Activated naive CD8-positive, alpha-beta T cell treated with anti-CD3 and anti-CD28 coated beads for 36 hours (primary cell): ENCODE measurements at regions not wholly inside any gene's neighbourhood (a gene's known extent, or its start where the extent isn't known, plus 50 kb on each side); places are given as distances from the start of the nearest gene placed in this dataset.

Source experiments
- DNase-seq: peaks from one replicate; pipeline ENCODE4 v3.0.0; 2021
- H3K27ac Mint-ChIP-seq: one replicate; pipeline ENCODE4 v1.8.0; 2022; ENCODE audit warnings: mild to moderate bottlenecking, moderate library complexity, mixed read lengths
- H3K27me3 Mint-ChIP-seq: one replicate; pipeline ENCODE4 v1.8.0; 2022; ENCODE audit warnings: mild to moderate bottlenecking, mixed read lengths
- H3K36me3 Mint-ChIP-seq: one replicate; pipeline ENCODE4 v1.8.0; 2021; ENCODE audit warnings: mild to moderate bottlenecking, mixed read lengths
- H3K4me1 Mint-ChIP-seq: one replicate; pipeline ENCODE4 v1.8.0; 2021; ENCODE audit warnings: mixed read lengths
- H3K4me3 Mint-ChIP-seq: one replicate; pipeline ENCODE4 v1.8.0; 2022; ENCODE audit warnings: mild to moderate bottlenecking, moderate library complexity, mixed read lengths
- H3K9me3 Mint-ChIP-seq: one replicate; pipeline ENCODE4 v1.8.0; 2022; ENCODE audit warnings: mixed read lengths

DNA sequence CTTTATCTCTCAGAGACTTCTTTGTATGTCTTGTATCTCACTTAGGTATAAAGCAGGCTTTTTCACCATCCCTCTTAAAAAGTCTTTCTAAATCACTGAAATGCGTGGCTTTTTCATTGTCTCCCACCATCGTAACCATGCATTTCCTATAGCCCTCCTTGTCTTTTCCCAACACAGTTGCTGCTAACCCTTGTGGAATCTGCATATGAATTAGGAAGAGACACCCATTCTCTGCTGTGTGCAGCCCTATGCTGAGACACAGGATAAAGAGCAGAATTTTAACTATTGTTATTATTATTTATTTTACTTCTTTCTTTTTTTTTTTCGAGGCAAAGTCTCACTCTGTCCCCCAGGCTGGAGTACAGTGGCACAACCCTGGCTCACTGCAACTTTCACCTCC lies 804.3 kb upstream of the COBL start:
- Mint-ChIP-seq H3K27ac (no peak overlapping the region), H3K4me3 (no peak overlapping the region), H3K36me3 (no peaks in the 10 kb centered on the region), H3K4me1 (no peaks in the 10 kb centered on the region), H3K9me3 (no peaks in the 10 kb centered on the region), H3K27me3 (no peaks in the 10 kb centered on the region)
- no peak for DNase-seq

DNA sequence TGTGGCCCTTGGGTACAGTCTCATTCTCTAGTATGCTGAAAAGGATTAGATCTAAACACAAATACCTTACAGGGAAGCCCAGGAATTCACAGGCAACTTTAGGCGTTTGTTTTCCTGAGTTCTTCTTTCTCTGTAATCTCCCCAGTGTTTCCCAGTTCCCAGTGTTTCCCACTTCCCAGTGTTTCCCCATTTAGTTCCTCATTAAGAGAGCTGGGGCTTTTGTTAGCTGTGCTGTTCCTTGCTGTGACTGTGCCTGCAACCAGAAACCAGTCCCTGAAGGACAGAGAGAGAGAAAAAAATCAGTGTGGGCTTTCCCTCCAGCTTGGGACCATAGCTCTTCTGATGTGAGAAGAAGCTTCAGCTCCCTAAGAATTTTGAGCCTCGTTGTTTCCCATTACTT lies 802.9 kb upstream of the COBL start:
- no peak for DNase-seq
- Mint-ChIP-seq H3K27me3 (no peaks in the 10 kb centered on the region), H3K4me3 (no peak overlapping the region), H3K27ac (no peak overlapping the region), H3K36me3 (no peaks in the 10 kb centered on the region), H3K4me1 (no peaks in the 10 kb centered on the region), H3K9me3 (no peaks in the 10 kb centered on the region)

DNA sequence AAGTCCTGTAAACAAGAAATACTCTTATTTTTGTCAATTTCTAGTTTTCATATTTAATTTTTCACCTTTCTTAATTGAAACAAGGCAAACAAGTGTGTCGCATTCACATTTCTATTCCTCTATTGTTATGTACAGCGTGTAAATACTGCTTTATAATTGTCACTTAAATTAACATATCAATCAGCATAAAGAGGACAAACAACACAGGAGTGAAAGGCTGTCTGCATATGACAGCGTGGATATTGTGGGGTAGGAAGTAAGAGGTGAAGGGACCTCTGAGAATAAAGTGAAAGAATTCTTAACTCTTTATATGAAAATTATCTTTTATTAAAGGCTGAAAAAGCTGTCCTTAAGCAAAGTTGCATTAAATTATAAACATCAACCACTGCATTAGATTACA lies 797.9 kb upstream of the COBL start:
- DNase-seq, result no peak
- Mint-ChIP-seq H3K9me3 (peaks cover 5% of the 10 kb centered on the region), H3K27me3 (no peaks in the 10 kb centered on the region), H3K36me3 (no peaks in the 10 kb centered on the region), H3K4me3 (no peak overlapping the region), H3K4me1 (no peaks in the 10 kb centered on the region), H3K27ac (no peak overlapping the region)

DNA sequence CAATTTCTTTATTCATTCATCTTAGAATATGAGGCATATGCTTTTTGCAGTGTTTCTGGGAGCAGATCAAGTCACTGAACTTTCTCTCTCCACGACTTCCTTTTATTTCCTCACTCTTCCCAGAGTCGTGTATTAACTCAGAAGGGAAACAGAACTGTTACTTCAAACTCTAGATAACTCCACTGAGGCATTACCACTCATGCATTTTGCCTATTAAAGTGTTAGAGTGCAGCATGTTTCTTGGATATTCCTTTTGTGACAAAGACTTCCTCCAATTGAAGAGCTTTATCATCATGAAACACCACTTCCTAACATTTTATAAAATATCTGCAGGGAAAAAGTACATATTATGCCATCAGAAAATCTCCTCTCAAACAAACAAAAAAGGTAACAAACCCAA lies 797.4 kb upstream of the COBL start:
- H3K36me3 Mint-ChIP-seq, result no peaks in the 10 kb centered on the region
- H3K27me3 Mint-ChIP-seq, result no peaks in the 10 kb centered on the region
- peaks cover 5% of the 10 kb centered on the region for H3K9me3 Mint-ChIP-seq
- DNase-seq, result no peak
- H3K27ac Mint-ChIP-seq, result no peak overlapping the region
- H3K4me1 Mint-ChIP-seq, result no peaks in the 10 kb centered on the region
- H3K4me3 Mint-ChIP-seq, result no peak overlapping the region

DNA sequence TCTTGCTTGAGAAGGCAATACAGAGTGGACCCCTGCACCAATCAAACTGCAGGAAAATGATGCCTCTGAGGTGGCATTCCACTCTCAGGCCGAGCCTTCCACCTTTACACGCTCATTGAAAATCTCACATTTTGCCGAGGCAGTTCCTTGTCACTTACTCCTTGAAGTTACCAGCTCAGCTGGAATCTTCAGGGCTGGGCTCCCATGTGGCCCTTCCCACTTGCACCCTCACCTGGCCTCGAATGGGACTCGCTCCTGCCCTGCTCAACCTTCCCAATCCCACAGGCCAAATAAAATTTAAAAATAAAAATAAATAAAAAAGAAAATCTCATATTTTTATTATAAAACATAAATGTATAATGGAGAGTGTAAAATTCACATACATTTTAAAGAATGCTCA lies 790.7 kb upstream of the COBL start:
- H3K4me3 Mint-ChIP-seq, result no peak overlapping the region
- DNase-seq, result no peak
- no peaks in the 10 kb centered on the region for H3K27me3 Mint-ChIP-seq
- H3K4me1 Mint-ChIP-seq, result no peaks in the 10 kb centered on the region
- no peaks in the 10 kb centered on the region for H3K36me3 Mint-ChIP-seq
- no peak overlapping the region for H3K27ac Mint-ChIP-seq
- H3K9me3 Mint-ChIP-seq, result peaks cover 6% of the 10 kb centered on the region

DNA sequence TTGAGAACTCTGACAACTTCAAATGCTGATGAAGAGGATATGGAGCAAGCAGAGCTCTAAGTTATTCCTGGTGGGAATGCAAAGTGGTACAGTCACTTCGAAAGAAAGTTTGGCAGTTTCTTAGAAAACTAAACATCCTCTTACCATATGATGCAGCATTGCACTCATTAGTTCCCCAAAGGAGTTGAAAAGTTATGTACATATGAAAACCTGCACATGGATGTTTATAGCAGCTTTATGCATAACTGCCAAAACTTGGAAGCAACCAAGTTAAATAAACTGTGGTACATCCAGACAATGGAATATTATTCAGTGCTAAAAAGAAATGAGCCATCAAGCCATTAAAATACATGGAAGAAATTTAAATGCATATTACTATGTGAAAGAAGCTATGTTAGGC lies 779.3 kb upstream of the COBL start:
- H3K9me3 Mint-ChIP-seq, result peaks cover 10% of the 10 kb centered on the region
- H3K4me1 Mint-ChIP-seq, result no peaks in the 10 kb centered on the region
- DNase-seq, result no peak
- H3K27me3 Mint-ChIP-seq, result no peaks in the 10 kb centered on the region
- no peaks in the 10 kb centered on the region for H3K36me3 Mint-ChIP-seq
- H3K27ac Mint-ChIP-seq, result no peak overlapping the region
- no peak overlapping the region for H3K4me3 Mint-ChIP-seq

DNA sequence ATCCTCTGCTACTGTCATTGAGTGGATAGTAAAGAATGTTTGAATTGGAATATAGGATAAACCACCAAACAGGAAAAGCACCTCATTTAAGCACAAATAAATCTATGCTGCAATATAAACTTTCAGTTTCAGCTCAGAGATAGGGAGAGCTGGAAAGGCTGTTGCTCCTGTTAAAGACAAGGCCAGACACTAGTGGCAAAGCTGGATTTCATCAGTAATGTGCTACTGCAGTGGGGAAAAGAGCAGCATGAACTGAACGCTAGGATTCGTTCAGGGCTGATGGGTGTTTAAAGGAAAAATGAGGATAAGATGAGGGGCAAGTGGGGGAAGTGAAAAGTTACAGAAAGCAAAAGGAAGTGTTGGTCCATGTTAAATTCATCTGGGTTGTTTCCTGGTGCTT lies 775.4 kb upstream of the COBL start:
- H3K4me3 Mint-ChIP-seq, result no peak overlapping the region
- no peaks in the 10 kb centered on the region for H3K4me1 Mint-ChIP-seq

DNA sequence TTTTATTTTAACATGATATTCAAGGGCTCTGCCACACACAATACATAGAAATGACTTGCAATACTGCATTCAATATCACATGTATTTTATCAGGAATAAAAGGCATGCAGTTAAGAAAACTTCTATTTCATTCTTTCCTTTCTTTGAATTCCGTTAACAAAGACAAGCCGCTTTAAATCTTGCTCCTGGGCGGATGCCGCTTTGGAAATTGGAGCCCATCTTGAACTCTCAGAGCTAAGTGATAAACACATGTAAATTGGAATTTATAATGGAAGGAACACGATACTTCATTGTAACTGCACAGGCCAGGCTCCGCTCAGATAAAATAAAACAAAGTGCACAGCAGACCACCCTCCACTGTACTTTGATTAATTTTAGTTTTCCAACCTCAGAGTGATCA lies 774.5 kb upstream of the COBL start:
- DNase-seq, result no peak
- Mint-ChIP-seq H3K4me1 (no peaks in the 10 kb centered on the region), H3K27me3 (peaks cover 8% of the 10 kb centered on the region), H3K9me3 (peaks cover 10% of the 10 kb centered on the region), H3K4me3 (no peak overlapping the region), H3K36me3 (no peaks in the 10 kb centered on the region), H3K27ac (no peak overlapping the region)

More for the DNA sequence above, 775.4 kb upstream of the COBL start:
- Mint-ChIP-seq H3K27me3 (peaks cover 8% of the 10 kb centered on the region), H3K27ac (no peak overlapping the region), H3K9me3 (peaks cover 10% of the 10 kb centered on the region), H3K36me3 (no peaks in the 10 kb centered on the region)
- DNase-seq, result no peak

DNA sequence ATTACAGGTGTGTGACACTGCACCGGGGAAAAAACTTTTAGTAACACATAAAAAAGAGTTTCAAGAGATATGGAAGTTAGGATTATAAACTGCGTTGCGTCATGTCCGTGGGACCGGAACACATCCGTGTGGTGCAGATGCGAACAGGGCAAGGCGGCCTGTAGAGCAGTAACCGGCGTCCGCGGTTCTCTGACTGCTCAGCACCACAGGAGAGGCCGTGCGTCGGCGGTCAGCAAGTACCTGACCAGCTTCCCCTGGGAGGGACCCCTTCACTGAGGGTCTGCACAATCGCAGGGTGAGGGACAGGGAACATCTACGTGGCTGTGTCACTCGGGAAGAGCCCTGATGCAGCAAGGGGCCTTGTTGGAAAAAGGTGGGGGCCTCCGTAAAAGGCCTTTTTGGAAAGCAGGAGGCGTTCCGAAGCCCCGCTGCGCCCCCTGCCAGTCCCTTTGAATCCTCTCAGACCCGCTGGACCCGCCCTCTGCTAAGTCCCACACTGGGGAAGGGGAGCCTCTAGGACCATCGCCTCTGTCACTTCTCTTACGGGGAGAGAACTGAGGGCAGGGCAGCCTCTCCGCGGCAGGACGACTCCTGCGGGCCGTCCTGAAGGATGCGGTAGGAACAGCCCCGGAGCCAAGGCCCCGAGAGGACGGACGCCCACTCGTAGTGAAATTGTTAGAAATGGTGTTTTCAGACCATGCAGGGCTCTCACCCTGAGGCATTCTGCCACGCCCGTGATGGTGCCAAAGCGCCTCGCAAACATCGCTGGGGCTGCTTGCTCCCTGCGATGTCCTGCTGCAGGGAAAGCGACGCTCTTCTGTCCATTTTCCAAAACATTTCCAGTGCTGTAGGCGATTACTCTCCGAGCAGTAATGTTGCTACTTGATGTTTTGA lies 771.6 kb upstream of the COBL start:
- Mint-ChIP-seq H3K9me3 (peaks cover 4% of the 10 kb centered on the region), H3K27ac (no peak overlapping the region), H3K27me3 (peaks cover 8% of the 10 kb centered on the region), H3K4me3 (no peak overlapping the region), H3K36me3 (no peaks in the 10 kb centered on the region), H3K4me1 (no peaks in the 10 kb centered on the region)
- no peak for DNase-seq

DNA sequence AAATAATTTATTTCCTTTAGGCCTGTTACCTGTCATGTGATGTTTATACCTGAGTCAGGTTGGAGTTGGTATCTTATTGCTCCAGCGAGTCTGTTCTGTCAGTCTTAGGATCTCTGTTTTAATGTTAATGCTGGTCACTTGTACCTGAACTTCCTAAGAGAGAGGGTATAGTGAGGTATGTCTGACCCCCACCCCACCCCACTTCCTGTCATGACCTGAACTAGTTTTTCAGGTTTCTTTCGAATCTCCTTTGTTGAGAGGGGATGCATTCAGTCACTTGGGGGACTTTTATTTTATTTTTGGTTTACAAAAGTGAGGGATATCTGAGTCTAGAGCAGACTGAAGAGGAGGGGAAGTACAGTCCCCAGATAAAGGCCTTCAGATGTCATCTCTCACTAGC lies 769.0 kb upstream of the COBL start:
- H3K27ac Mint-ChIP-seq, result no peak overlapping the region

DNA sequence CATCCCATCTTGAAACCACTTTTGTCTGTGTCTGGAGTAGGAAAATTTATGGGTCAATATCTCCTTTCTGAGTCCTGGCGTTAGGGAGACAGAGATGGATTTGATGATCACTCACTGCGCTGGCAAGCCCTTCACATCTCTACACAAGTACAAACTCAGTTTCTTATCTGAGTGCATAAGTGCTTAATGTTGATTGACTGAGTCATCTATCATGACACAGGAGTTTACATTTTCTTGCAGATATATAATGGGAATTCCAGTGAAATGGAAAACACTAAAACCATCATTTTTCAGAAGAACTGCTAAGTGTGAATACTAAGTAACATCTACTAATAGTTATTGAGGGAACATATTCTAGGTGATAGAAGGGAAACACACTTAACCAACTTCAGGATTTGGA lies 763.9 kb upstream of the COBL start:
- Mint-ChIP-seq H3K9me3 (peaks cover 10% of the 10 kb centered on the region), H3K27ac (no peak overlapping the region), H3K27me3 (no peaks in the 10 kb centered on the region), H3K36me3 (no peaks in the 10 kb centered on the region), H3K4me1 (no peaks in the 10 kb centered on the region), H3K4me3 (no peak overlapping the region)
- DNase-seq, result no peak

More for the DNA sequence above, 769.0 kb upstream of the COBL start:
- peaks cover 7% of the 10 kb centered on the region for H3K9me3 Mint-ChIP-seq
- H3K36me3 Mint-ChIP-seq, result no peaks in the 10 kb centered on the region
- H3K4me3 Mint-ChIP-seq, result no peak overlapping the region
- no peak for DNase-seq
- no peaks in the 10 kb centered on the region for H3K4me1 Mint-ChIP-seq
- peaks cover 8% of the 10 kb centered on the region for H3K27me3 Mint-ChIP-seq

DNA sequence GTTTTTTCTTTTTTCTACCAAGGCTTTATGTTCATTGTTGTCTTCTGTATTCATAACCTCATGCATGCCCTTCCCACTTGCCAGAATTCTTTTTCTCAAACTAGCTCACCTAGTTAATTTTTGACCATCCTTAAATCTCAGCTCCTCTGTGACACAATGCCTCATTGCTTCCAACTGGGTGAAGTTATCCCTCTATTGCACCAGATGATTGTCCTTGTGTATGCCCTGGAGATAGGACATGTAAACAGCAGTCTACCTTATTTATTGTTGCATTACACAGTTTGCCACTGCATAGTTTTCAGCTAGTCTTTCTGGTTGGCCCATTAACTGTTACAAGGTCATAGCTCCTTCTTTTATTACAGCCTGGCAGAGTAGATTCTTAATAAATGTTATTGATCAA lies 763.1 kb upstream of the COBL start:
- H3K4me3 Mint-ChIP-seq, result no peak overlapping the region
- H3K27me3 Mint-ChIP-seq, result no peaks in the 10 kb centered on the region
- DNase-seq, result no peak
- no peaks in the 10 kb centered on the region for H3K36me3 Mint-ChIP-seq
- H3K4me1 Mint-ChIP-seq, result no peaks in the 10 kb centered on the region
- H3K9me3 Mint-ChIP-seq, result peaks cover 7% of the 10 kb centered on the region
- no peak overlapping the region for H3K27ac Mint-ChIP-seq

DNA sequence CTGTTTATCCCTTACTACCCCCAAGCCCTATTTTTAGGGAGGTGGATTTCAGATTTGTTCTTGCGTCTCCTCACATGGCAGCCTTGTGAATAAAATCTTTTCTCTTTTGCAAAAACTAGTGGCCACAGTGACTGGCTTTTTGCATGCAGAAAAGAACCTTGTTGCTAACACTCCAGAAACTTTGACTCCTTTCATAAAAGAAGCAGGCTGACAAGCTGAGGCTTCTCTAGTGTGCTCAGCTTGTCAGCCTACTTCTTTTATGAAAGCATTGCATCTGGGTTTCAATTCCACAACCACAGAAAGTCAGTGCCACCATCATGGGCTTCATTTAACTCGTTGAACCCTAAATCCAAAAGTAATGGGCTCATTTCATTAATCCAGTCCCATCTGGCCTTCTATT lies 761.0 kb upstream of the COBL start:
- DNase-seq, result no peak
- Mint-ChIP-seq H3K4me3 (no peak overlapping the region), H3K27me3 (no peaks in the 10 kb centered on the region), H3K36me3 (no peaks in the 10 kb centered on the region), H3K4me1 (no peaks in the 10 kb centered on the region), H3K9me3 (peaks cover 9% of the 10 kb centered on the region), H3K27ac (no peak overlapping the region)

DNA sequence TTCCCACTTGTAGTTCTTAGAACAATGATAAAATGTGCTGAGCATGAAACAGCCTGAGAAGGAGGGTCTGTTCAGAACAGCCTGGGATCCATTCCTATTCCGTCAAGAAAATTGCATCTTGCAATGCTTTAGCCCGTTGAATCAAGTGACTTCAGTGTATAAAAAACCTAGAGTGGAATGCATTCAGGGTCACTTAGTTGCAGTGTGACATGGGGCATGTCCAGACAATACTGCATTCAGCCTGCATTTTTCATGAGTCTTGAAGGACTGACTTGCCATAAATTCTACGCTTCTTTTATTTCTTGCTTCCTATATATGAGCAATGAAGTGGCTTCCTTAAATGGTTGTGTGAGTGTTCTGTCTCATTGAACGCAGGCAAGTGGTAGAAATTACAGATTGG lies 758.3 kb upstream of the COBL start:
- H3K9me3 Mint-ChIP-seq, result peaks cover 8% of the 10 kb centered on the region

DNA sequence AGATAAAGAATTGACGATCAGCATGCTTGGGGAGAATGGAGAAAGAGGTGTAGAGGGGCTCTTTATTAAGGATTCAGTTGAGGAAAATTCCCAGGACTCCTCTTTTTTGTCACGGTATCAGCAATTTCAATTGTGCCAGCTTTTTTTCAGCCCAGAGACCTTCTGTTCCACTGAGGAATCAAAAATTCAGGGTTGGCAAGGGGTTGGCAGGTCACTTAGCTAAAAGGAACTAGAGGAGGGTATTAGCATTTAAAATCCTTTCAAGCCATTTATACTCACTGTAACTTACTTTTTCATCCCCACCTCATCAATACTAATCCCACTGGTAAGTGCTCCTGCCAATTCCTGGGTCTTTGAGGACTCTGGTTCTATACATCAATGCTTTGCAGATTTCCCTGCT lies 757.5 kb upstream of the COBL start:
- Mint-ChIP-seq H3K27ac (no peak overlapping the region), H3K36me3 (no peaks in the 10 kb centered on the region), H3K4me1 (no peaks in the 10 kb centered on the region), H3K4me3 (no peak overlapping the region), H3K27me3 (no peaks in the 10 kb centered on the region), H3K9me3 (peaks cover 7% of the 10 kb centered on the region)
- DNase-seq, result no peak

More for the DNA sequence above, 758.3 kb upstream of the COBL start:
- H3K4me3 Mint-ChIP-seq, result no peak overlapping the region
- H3K36me3 Mint-ChIP-seq, result no peaks in the 10 kb centered on the region
- no peak for DNase-seq
- H3K27ac Mint-ChIP-seq, result no peak overlapping the region
- H3K4me1 Mint-ChIP-seq, result no peaks in the 10 kb centered on the region
- H3K27me3 Mint-ChIP-seq, result no peaks in the 10 kb centered on the region

DNA sequence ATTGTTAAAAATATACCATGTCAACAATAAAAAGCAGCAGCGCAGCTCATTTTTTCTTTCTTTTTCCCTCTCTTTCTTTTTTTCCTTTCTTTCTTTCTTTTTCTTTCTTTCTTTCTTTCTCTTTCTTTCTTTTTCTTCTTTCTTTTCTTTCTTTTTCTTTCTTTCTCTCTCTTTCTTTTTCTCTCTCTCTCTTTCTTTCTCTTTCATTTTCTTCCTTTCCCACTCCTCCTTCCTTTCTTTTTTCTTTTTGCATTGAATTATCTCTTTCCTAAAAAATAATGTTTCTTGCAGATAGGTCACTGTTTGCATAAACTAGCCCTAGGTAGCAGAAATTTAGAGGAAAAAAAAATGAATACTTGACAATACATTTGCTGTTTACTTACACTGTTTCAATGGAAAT lies 755.1 kb upstream of the COBL start:
- Mint-ChIP-seq H3K36me3 (no peaks in the 10 kb centered on the region), H3K4me3 (no peak overlapping the region), H3K4me1 (no peaks in the 10 kb centered on the region), H3K27ac (no peak overlapping the region), H3K9me3 (peaks cover 7% of the 10 kb centered on the region), H3K27me3 (no peaks in the 10 kb centered on the region)
- no peak for DNase-seq
